ENCODE measurements at regions not wholly inside any gene's neighbourhood (a gene's known extent, or its start where the extent isn't known, plus 50 kb on each side); places are given as distances from the start of the nearest gene placed in this dataset.

DNA sequence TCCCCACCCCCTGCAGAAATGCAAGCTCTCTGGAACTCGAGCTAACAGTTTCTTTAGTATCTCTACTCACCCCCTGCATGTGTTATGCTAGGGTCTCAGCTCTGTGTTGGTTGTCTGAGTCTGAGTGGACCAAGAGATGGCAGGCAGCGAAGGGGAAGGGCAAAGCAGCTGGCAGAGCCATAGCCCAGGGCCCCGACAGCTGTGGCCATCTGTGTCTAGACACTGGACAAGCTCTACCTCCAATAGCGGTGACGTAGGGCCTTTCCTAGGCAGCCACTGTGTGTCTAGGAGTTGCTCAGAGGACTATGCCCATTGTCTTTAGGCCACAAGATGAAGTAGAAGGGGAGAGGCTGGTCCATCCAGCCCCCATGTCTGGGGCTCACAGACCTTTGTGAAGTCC is 79.2 kb downstream of the EFNB1 start:
- TF ChIP-seq, protein P1, sequence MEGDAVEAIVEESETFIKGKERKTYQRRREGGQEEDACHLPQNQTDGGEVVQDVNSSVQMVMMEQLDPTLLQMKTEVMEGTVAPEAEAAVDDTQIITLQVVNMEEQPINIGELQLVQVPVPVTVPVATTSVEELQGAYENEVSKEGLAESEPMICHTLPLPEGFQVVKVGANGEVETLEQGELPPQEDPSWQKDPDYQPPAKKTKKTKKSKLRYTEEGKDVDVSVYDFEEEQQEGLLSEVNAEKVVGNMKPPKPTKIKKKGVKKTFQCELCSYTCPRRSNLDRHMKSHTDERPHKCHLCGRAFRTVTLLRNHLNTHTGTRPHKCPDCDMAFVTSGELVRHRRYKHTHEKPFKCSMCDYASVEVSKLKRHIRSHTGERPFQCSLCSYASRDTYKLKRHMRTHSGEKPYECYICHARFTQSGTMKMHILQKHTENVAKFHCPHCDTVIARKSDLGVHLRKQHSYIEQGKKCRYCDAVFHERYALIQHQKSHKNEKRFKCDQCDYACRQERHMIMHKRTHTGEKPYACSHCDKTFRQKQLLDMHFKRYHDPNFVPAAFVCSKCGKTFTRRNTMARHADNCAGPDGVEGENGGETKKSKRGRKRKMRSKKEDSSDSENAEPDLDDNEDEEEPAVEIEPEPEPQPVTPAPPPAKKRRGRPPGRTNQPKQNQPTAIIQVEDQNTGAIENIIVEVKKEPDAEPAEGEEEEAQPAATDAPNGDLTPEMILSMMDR (conservative IDR thresholded peaks at IDR 0.05): no peak
- Mint-ChIP-seq H3K27ac (ENCODE audit: unreplicated experiment) (no peak overlapping the region), H3K4me1 (peaks cover 20% of the 10 kb centered on the region), H3K9me3 (peaks cover 2% of the 10 kb centered on the region), H3K36me3 (ENCODE audit: low read depth) (no peaks in the 10 kb centered on the region), H3K4me3 (no peak overlapping the region), H3K27me3 (ENCODE audit: low read depth) (no peaks in the 10 kb centered on the region)
- no peak for DNase-seq (ENCODE audit: low read depth, low spot score)

DNA sequence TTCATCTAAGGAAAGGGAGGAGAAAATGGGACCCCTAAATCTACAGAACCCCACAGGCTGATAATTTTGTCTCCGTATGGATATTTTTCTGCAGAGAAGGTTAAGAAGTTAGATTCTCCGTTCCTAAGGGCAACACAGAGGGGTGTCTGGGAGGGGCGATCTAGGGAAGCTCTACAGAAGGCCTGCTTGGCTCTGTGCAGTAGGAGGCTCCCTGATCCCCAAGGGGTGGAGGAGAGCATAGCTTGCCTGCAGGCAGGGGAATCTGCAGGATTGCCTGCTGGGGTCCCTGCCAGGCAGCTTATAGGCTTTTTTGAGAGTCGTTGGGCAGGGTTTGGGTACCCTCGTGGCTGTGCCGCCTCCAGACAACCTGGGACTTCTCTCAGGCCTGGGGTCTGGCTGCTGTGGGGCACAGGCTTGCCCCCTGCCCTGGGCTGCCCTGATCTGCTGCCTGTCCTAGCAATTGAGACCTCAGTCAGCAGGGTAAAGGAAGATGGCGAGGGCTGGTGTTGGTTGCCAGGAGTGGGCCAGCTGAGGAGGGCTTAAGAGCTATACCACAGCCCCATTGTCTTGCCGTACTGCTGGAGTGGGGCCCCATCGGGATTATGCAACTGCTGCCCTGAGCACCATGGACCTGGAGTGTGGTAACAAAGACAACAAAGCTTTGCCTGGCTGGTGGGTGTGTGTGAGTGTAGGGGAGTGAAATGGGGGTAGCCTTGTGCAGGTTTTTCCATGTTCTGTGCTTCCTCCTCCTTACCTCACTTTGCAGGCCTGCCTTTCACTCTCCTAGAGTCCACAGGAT is 74.1 kb downstream of the EFNB1 start:
- Mint-ChIP-seq H3K9me3 (peaks cover 2% of the 10 kb centered on the region), H3K4me1 (peaks cover 24% of the 10 kb centered on the region), H3K36me3 (ENCODE audit: low read depth) (no peaks in the 10 kb centered on the region), H3K4me3 (no peak overlapping the region), H3K27me3 (ENCODE audit: low read depth) (no peaks in the 10 kb centered on the region), H3K27ac (ENCODE audit: unreplicated experiment) (peak overlapping the region; percentile 71)
- TF ChIP-seq, protein P1 (conservative IDR thresholded peaks at IDR 0.05): no peak
- DNase-seq (ENCODE audit: low read depth, low spot score): no peak

DNA sequence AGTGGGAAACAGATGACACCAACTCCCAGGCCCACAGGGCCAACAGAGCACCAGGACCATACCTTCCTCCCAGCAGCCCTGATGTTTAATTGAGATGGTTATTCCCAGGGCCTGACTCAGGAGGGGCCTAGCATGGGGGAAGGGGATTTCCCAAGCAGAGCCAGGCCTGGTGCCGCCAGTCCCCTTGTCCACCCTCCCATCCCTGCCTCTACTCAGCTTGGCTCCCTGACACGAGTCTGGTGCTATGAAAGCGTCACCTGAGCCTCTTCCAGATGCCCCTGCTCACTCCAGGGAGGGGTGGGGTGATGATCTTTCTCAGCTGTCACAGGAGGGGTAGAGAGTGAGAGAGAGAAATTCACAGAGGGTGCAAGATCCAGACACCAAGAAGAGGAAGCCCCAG is 72.7 kb downstream of the EFNB1 start:
- Mint-ChIP-seq H3K36me3 (ENCODE audit: low read depth) (no peaks in the 10 kb centered on the region), H3K4me3 (no peak overlapping the region), H3K27me3 (ENCODE audit: low read depth) (no peaks in the 10 kb centered on the region), H3K27ac (ENCODE audit: unreplicated experiment) (no peak overlapping the region), H3K4me1 (peaks cover 24% of the 10 kb centered on the region), H3K9me3 (peaks cover 2% of the 10 kb centered on the region)
- DNase-seq (ENCODE audit: low read depth, low spot score): no peak
- TF ChIP-seq, protein P1 (conservative IDR thresholded peaks at IDR 0.05): no peak

DNA sequence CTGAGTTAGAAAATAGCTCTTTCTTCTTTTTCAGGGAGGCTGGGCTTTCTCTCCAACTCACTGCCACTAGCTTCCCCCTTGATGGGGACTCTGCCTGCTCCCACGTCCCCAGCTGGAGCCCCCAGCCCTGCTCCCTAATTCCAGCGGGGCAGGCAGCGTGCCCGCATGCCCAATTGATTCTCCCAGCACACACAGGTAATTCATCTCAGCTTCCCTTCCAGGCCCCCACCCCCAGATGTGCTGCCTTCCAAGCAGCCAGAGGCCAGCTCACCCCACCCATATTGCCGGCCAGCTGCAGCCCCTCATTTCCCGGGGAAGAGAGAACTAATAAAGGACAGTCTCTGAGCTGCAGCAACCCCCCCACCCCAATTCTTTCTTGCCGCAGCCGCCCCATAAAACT is 69.8 kb downstream of the EFNB1 start:
- TF ChIP-seq, protein P1 (conservative IDR thresholded peaks at IDR 0.05): no peak
- Mint-ChIP-seq H3K27ac (ENCODE audit: unreplicated experiment) (no peak overlapping the region), H3K9me3 (no peaks in the 10 kb centered on the region), H3K36me3 (ENCODE audit: low read depth) (no peaks in the 10 kb centered on the region), H3K4me3 (no peak overlapping the region), H3K27me3 (ENCODE audit: low read depth) (no peaks in the 10 kb centered on the region), H3K4me1 (peaks cover 40% of the 10 kb centered on the region)
- DNase-seq (ENCODE audit: low read depth, low spot score): no peak

DNA sequence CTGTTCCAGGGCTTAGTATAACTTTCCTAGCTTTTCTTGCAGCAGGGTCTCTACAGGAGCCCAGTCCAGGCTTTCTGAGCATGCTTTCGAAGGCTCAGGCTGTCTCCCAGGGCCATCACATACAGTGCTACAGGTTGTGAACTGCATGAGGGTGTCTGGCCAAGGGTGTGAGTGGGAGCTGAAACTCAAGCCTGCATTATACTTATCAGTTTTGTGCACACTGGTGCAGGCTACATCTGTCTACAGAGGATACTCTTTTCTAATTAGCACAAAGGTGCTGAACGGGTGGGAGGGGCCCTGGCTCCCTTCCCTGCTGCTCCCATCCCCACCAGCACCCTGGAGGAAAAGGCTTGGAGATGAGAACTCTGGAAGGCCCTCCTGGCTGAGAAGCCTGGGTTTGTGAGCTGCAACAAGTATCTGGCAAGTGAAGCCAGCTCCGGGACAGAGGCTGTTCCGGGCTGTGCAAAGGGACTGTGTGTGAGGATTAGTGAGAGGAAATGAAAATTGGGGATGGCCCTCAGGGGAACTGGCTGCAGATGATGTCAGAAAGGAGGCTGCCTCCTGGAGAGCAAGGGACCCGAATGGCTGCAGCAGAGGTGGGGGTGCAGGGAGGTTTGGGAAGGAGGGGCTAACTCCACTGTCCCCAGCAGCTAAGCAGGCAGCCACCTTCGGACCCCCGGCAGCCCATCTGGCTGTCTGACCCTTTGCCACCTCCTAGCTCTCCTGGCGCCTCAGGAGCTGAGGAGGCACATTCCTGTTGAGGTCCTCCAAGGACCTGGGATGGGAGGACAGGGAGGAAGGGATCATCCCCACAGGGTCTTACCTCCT is 68.5 kb downstream of the EFNB1 start:
- Mint-ChIP-seq H3K9me3 (no peaks in the 10 kb centered on the region), H3K4me1 (peaks cover 41% of the 10 kb centered on the region), H3K36me3 (ENCODE audit: low read depth) (no peaks in the 10 kb centered on the region), H3K27me3 (ENCODE audit: low read depth) (no peaks in the 10 kb centered on the region), H3K4me3 (no peak overlapping the region), H3K27ac (ENCODE audit: unreplicated experiment) (no peak overlapping the region)
- DNase-seq (ENCODE audit: low read depth, low spot score): no peak
- TF ChIP-seq, protein P1 (conservative IDR thresholded peaks at IDR 0.05): no peak
